NCI-H1417 (cell line): ENCODE measurements at regions not wholly inside any gene's neighbourhood (a gene's known extent, or its start where the extent isn't known, plus 50 kb on each side); places are given as distances from the start of the nearest gene placed in this dataset.

Experiments used
- DNase-seq, 3 experiments: peaks; one replicate each; lab custom pipeline; 2025; lab: John Stamatoyannopoulos, UW

DNA sequence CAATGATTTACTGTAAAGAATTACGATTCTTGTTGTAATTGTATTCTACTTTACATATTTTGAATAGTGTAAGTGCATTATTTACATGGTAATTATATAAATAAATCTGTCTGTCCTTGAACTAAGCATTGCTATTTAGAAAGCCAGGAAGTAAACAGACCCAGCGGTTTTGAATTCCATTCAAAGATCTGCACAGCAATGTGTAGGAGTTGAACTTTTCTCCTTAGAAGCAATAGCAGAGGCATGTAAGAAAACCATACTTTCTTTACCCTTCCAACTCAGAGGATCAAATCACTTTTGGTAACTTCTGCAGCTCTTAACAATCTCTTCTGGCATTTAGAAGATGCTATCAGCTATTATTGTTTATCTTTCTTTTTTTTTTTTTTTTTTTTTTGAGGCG lies 109.2 kb upstream of the VRK2 start:
- no peak for DNase-seq

- peak in 2 of 3 experiments; percentile 41 to 69 for DNase-seq
Measured at GRCh38 chr2:57941816-57942215, 104.8 kb upstream of the VRK2 start.

DNA sequence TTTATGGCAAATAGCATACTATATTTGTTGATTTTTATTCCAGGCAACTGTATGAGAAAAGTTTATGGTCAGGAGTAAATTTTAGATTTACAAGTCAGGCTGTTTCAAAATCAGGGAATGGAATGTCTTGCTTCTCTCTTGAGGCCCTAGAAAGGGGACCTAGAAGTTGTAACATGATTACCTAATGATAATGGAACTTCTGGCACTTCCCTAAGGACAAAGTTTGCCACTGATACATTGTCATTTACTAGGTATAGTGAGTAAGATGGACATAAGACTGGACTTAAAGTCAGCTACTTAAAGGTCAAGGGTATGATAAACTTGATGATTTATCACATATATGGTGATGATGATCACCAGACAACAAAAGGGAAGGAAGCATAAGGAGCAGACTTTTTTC lies 103.3 kb upstream of the VRK2 start:
- DNase-seq: no peak

GRCh38 chr2:57947398-57947797 lies 99.2 kb upstream of the VRK2 start:
- DNase-seq: peak in 2 of 3 experiments; percentile 31 to 58

- no peak for DNase-seq
Measured at GRCh38 chr2:57954020-57954419, 92.6 kb upstream of the VRK2 start.

DNA sequence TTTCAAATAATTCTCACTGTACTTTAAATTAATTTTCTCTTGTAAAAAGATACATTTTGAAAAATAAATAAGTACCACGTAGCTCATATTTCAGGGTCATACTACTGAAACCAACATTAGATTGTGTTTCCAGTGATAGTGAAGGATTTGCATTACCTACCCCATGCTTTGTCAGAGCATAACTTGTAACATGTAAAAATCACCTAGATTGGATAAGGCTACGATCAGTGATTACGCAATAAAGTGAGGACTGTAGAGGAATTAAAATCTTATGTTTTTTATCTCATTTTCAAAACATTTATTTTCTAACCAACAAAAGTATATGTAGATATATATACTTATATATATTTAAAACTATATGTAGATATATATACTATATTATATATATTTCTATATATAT lies 89.4 kb upstream of the VRK2 start:
- DNase-seq: no peak

GRCh38 chr2:57959390-57959789 lies 87.2 kb upstream of the VRK2 start:
- DNase-seq: peak in 1 of 3 experiments; percentile 24

DNA sequence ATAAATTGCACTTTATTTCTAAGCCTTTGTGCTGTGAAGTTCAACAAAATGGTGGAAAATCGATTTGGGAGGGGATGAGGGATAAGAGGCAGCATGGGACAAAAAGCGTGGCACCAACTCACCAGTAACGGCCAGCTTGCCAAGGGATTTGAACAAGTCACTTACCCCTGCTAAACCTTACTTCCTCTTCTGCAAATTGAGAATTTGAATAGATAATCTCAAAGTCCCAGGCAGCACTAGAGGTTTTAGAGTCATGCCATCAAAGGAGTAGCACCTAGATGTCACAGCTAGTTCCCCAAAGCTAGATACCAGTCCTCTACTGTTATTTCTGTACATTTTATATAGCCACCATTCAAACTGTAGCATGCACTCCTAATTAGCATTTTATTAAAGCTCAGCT lies 83.7 kb upstream of the VRK2 start:
- DNase-seq: no peak

DNA sequence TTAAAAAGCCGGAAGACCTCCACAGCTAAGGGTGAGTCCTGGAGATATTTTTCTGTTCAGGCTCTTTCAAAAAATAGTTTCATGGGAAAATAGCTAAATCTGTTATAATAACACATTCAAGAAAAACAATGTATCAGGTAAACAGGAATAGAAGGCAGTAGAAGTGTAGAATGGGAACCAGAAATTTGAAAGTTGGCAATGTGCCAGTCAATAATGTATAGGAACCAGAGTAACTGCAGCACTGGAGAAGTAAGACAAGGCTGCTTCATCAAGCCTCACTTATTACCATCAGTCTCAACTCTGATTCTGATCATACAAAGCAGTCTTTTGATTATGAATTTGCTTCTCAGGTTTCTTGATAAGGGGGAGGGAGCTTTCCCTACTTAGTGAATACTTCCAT lies 81.4 kb upstream of the VRK2 start:
- DNase-seq: peak in 1 of 3 experiments; percentile 21

GRCh38 chr2:57965961-57966360 lies 80.6 kb upstream of the VRK2 start:
- no peak for DNase-seq

DNA sequence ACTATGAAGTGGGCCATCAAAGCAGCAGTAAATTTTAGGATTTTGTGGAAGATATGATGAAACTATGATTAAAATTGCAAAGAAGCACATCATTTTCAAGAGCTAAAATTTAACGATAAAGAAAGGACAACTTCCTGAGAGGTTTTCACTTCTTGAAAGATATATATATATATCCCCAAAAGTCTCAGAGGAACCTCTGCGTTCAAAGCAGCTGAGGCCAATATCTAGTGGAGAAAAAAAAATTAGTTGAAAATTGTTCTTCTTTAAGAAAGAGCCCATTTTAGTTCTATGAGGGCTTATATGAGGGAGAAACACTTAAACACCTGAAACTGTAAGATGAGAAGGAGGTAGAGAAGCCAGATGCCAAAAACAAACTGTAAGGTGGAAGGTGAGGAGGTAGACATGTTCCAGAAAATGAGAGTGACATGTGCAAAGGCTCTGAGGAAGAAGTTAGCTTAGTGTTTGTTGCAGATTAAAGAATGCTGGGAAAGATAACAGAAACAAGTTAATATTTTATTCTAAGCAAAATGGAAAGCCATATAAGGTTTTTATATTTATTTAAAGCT lies 72.9 kb upstream of the VRK2 start:
- DNase-seq: no peak

GRCh38 chr2:57979158-57979557 lies 67.4 kb upstream of the VRK2 start:
- no peak for DNase-seq

- DNase-seq: no peak
Measured at GRCh38 chr2:57981083-57981768, 65.4 kb upstream of the VRK2 start.

GRCh38 chr2:57987835-57988573 lies 58.6 kb upstream of the VRK2 start:
- no peak for DNase-seq

- DNase-seq: peak in 1 of 3 experiments; percentile 27
Measured at GRCh38 chr2:57990118-57990725, 56.4 kb upstream of the VRK2 start.
